CD4-positive, alpha-beta T cell (primary cell): ENCODE measurements at regions not wholly inside any gene's neighbourhood (a gene's known extent, or its start where the extent isn't known, plus 50 kb on each side); places are given as distances from the start of the nearest gene placed in this dataset.

ENCODE experiments used
- ATAC-seq: fragments of 200-7000 bp; cut with Tn5 transposase; one replicate; pipeline ENCODE4 v1.10.0; 2022; ENCODE audit warnings: mild to moderate bottlenecking; ENCODE audit not compliant: poor library complexity
- CTCF ChIA-PET: fragments of 350-600 bp; sonication (Branson Sonifier 250); formaldehyde crosslinking; loops from one replicate; lab custom pipeline; 2021; ENCODE audit warnings: antibody characterized with exemption, inconsistent platforms; lab: Charles Lee
- POLR2A ChIA-PET: fragments of 350-600 bp; sonication (Branson Sonifier 250); formaldehyde crosslinking; loops from one replicate; lab custom pipeline; 2021; ENCODE audit warnings: antibody characterized with exemption, inconsistent platforms; lab: Charles Lee
- DNase-seq, 14 experiments: peaks; one replicate each; pipeline ENCODE4 v3.0.0-alpha.2; 2013 to 2020; ENCODE audit warnings: mixed read lengths in 2 of 14
- H3K27ac ChIP-seq, 2 donors: one replicate each; pipeline versions ENCODE4 v1.5.1 to v1.7.0; 2013; ENCODE audit warnings: low read length in 2 of 2, low read depth in 1 of 2, mild to moderate bottlenecking in 1 of 2
- H3K27me3 ChIP-seq, 2 experiments: 1 replicate in 1 of 2; 2 replicates in 1 of 2; pipeline versions ENCODE4 v1.6.1 to v1.7.0; 2013; ENCODE audit warnings: low read length in 2 of 2, control low read depth in 1 of 2, mild to moderate bottlenecking in 1 of 2, moderate library complexity in 1 of 2; ENCODE audit not compliant: insufficient read depth in 2 of 2, control insufficient read depth in 1 of 2
- H3K36me3 ChIP-seq: one replicate; pipeline ENCODE4 v1.6.1; 2013; ENCODE audit warnings: low read length, control low read depth; ENCODE audit not compliant: insufficient read depth
- H3K4me1 ChIP-seq: one replicate; pipeline ENCODE4 v1.6.1; 2013; ENCODE audit warnings: low read length, control low read depth; ENCODE audit not compliant: insufficient read depth
- H3K4me3 ChIP-seq: one replicate; pipeline ENCODE4 v1.5.1; 2013; ENCODE audit warnings: mild to moderate bottlenecking, low read length, moderate library complexity
- H3K9me3 ChIP-seq, 2 experiments: 1 replicate in 1 of 2; 2 replicates in 1 of 2; pipeline versions ENCODE4 v1.6.1 to v1.7.0; 2013; ENCODE audit warnings: low read length in 2 of 2, mild to moderate bottlenecking in 2 of 2, control low read depth in 1 of 2, moderate library complexity in 1 of 2; ENCODE audit not compliant: control insufficient read depth in 1 of 2, insufficient read depth in 1 of 2
- H3K27ac Mint-ChIP-seq: one replicate; pipeline ENCODE4 v1.8.0; 2020; ENCODE audit warnings: mixed read lengths
- H3K27me3 Mint-ChIP-seq: one replicate; pipeline ENCODE4 v1.8.0; 2021; ENCODE audit warnings: mixed read lengths
- H3K36me3 Mint-ChIP-seq: one replicate; pipeline ENCODE4 v1.8.0; 2021; ENCODE audit warnings: low read depth, mixed read lengths
- H3K4me1 Mint-ChIP-seq: one replicate; pipeline ENCODE4 v1.8.0; 2021; ENCODE audit warnings: low read depth, mixed read lengths
- H3K4me3 Mint-ChIP-seq: one replicate; pipeline ENCODE4 v1.8.0; 2020; ENCODE audit warnings: mild to moderate bottlenecking, mixed read lengths
- H3K9me3 Mint-ChIP-seq: one replicate; pipeline ENCODE4 v1.8.0; 2020; ENCODE audit warnings: mixed read lengths
- CTCF ChIP-seq: fragments of 200-600 bp; IDR thresholded peaks from one replicate; pipeline ENCODE4 v1.8.0; 2022; ENCODE audit warnings: antibody characterized with exemption, mild to moderate bottlenecking
- intact Hi-C, 2 experiments: fragments of 100-400 bp; cut with DNase I in 1 of 2; cut with micrococcal nuclease in 1 of 2; formaldehyde crosslinking; loops; one replicate each; pipeline versions ENCODE4 v1.15.1 to v1.9.0; 2023 to 2025; cut with DNase I, micrococcal nuclease

GRCh38 chr1:199551967-199552565, 475.4 kb upstream of the NR5A2 start:
- intact Hi-C loops: loop anchor here (5.0 to 10.0 kb wide), 2 partner anchors 777 to 780 kb away; no protein-coding TSS in a partner anchor
- H3K27ac ChIP-seq: no peak overlapping the region
- Mint-ChIP-seq H3K36me3 (no peaks in the 10 kb centered on the region), H3K9me3 (no peaks in the 10 kb centered on the region), H3K4me3 (no peak overlapping the region), H3K4me1 (no peaks in the 10 kb centered on the region), H3K27me3 (peaks cover 9% of the 10 kb centered on the region), H3K27ac (no peak overlapping the region)
- no peak for ATAC-seq
- no peaks in the 10 kb centered on the region for H3K4me1 ChIP-seq
- H3K4me3 ChIP-seq: no peak overlapping the region
- H3K27me3 ChIP-seq: peaks cover 0 to 6% of the 10 kb centered on the region in 2 experiments
- peaks cover 0 to 2% of the 10 kb centered on the region in 2 experiments for H3K9me3 ChIP-seq
- peak; percentile 55 for TF ChIP-seq CTCF
- POLR2A ChIA-PET: interaction anchor here (0.6 kb wide), 1 partner anchor 828 kb away, joined by 3 read pairs; no protein-coding TSS in a partner anchor
- H3K36me3 ChIP-seq: no peaks in the 10 kb centered on the region
- CTCF ChIA-PET: no interaction called here
- peak in 6 of 14 experiments; percentile 0 to 49 (median 27) for DNase-seq

DNA sequence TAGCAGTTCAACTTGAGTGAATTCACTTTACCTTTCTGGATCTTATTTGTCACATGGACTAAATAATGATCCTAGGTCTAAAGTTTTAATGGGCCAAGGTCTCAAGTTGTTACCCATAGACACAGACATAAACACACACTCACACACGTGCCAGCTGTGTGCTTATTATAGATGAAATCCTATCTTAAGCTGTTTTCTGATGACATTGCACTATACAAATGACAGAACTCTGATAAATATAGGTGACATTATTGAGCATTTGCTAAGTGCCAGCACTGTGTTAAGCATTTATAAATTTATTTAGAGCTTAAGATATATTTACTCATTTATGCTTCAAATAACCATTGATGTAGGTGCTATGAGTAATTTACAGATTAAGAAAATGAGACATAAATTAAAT, 474.4 kb upstream of the NR5A2 start:
- ChIA-PET POLR2A (no interaction called here), CTCF (no interaction called here)
- H3K36me3 Mint-ChIP-seq: no peaks in the 10 kb centered on the region
- Histone ChIP-seq H3K27ac (no peak overlapping the region), H3K4me1 (no peaks in the 10 kb centered on the region), H3K36me3 (no peaks in the 10 kb centered on the region), H3K4me3 (no peak overlapping the region), H3K9me3 (peaks cover 0 to 4% of the 10 kb centered on the region in 2 experiments), H3K27me3 (peaks cover 0 to 6% of the 10 kb centered on the region in 2 experiments)
- no peak for ATAC-seq
- no peak for TF ChIP-seq CTCF
- no peak for DNase-seq
- no peak overlapping the region for H3K27ac Mint-ChIP-seq
- peaks cover 9% of the 10 kb centered on the region for H3K27me3 Mint-ChIP-seq
- intact Hi-C loops: loop anchor here (5.0 to 10.0 kb wide), 2 partner anchors 778 to 781 kb away; no protein-coding TSS in a partner anchor
- H3K4me3 Mint-ChIP-seq: no peak overlapping the region
- H3K9me3 Mint-ChIP-seq: no peaks in the 10 kb centered on the region
- H3K4me1 Mint-ChIP-seq: no peaks in the 10 kb centered on the region

DNA sequence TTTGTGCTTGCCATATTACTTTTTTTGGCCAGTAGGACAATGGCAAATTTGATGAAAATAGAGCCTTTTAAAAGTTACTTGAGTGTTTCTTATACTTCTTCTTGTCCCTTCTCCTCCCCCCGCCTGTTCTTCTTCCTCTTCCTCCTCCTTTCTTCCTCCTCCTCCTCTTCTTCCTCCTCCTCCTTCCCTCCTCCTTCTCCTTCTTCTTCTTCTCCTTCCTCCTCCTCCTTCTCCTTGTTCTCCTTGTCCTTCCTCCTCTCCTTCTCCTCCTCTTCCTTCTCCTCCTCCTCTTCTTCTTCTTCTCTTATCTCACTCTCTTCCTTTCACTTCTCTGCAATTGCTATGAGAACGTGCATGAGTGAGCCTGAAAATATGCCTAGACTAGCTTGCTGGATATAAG, 466.2 kb upstream of the NR5A2 start:
- no peak for DNase-seq
- ChIA-PET CTCF (no interaction called here), POLR2A (interaction anchor here (0.7 kb wide), 1 partner anchor 1239 kb away, joined by 3 read pairs; no protein-coding TSS in a partner anchor)
- H3K36me3 ChIP-seq: no peaks in the 10 kb centered on the region
- H3K27me3 ChIP-seq: peaks cover 0 to 3% of the 10 kb centered on the region in 2 experiments
- Mint-ChIP-seq H3K9me3 (no peaks in the 10 kb centered on the region), H3K36me3 (no peaks in the 10 kb centered on the region), H3K4me3 (no peak overlapping the region), H3K4me1 (no peaks in the 10 kb centered on the region), H3K27me3 (peaks cover 17% of the 10 kb centered on the region), H3K27ac (no peak overlapping the region)
- H3K4me1 ChIP-seq: no peaks in the 10 kb centered on the region
- peaks cover 0 to 4% of the 10 kb centered on the region in 2 experiments for H3K9me3 ChIP-seq
- no peak overlapping the region for H3K27ac ChIP-seq
- H3K4me3 ChIP-seq: no peak overlapping the region
- intact Hi-C loops: no loop called here
- no peak for TF ChIP-seq CTCF
- ATAC-seq: no peak
